ENCODE measurements at regions not wholly inside any gene's neighbourhood (a gene's known extent, or its start where the extent isn't known, plus 50 kb on each side); places are given as distances from the start of the nearest gene placed in this dataset.

DNA sequence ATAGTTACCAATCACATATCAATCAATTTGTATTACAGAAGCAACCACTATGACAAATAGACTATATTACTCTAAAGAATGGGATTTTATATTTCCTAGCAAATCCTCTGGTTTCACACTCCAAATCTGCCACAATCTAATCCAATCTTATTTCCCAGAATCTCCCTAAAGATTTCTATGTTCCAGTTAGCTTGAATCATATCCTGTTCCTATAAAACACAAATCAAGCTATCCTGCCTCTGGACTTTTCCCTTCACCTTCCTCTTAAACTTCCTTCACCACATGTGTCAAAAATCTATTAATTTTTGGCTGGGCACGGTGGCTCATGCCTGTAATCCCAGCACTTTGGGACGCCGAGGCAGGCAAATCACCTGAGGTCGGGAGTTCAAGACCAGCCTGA lies 50.0 kb downstream of the PIK3C2A start:
- DNase-seq = no peak

DNA sequence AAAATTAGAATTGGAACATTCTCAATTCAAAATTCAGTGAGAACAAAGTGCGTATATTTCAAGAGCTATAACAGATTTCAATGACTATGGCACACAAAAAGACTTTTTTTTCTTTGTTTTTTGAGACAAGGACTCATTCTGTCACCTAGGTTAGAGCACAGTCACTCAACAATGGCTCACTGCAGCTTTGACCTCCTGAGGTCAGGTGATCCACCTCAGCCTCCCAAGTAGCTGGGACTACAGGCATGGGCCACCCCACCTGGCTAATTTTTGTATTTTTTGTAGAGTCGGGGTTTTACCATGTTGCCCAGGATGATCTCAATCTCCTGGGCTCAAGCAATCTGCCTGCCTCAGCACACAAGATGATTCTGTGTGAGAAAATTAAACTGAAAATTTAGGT lies 51.5 kb downstream of the PIK3C2A start:
- no peak for DNase-seq

DNA sequence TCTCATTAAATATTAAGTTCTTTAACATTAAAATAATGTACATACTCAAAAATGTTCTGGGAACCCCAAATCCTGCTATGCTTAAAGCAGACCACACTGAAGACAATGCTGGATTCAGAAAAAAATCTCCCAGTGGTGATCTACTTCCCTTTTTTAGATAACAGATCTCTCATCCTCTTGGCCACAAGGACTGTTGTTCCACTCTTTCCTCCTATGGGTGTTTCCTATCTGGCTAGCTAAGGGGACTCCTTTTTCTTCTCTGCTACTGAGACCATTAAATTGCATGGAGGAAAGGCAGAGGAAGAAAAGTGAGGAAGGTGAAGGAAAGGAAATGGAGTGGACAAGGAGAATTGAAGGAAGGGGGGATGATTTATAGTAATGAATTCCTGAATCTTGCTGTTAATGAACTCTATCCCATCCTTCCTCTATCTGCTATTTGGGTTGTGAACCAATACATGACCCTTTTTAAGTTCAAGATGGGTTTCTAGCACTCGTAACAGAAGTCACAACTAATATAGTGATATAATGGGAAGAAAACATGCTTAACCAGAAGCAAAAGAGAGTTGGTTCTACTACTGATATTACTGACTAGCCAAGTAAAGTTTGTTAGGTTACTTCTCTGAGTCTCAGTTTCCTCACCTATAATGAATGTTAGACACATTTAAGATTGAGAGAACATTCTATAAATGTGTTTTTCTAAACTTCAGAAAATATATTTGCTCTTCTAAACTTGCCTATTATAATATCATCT lies 53.2 kb downstream of the PIK3C2A start:
- peak; percentile 10 for DNase-seq

DNA sequence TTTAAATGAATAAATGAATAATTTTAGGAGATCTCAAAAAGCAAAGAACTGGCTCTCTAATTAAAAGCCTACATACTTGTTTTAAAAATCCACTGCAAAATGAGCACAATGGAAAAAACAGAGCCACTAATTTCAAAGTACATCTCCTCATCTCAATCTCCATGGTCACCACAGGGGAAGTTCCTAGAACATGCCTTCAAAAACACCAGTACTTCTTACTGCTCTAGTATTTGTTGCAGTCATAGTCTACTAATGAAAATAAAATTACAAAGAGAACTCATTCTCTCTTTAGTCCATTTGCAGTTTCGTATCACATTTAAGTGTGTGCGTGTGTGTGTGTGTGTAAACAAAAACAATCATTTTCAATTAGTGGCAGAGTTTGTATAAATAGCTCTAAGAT lies 54.0 kb downstream of the PIK3C2A start:
- no peak for DNase-seq

DNA sequence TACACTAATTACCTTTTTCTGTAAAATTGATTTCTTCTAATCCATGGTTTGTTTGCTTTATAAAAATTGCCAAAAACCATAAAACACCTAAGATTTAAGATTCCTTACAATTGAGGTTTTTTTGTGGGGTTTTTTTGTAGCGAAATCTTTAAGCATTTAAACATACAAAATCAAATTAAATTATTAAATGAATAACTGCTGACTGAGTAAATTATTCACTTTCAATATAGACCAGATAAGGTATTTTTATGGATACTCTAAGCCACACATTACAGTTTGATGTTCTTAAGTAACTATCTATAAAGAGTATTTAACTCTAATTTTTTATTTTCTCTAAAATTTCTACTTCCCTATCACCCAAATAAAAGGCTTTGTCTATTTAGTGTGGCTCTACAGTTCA lies 55.5 kb downstream of the PIK3C2A start:
- no peak for DNase-seq

DNA sequence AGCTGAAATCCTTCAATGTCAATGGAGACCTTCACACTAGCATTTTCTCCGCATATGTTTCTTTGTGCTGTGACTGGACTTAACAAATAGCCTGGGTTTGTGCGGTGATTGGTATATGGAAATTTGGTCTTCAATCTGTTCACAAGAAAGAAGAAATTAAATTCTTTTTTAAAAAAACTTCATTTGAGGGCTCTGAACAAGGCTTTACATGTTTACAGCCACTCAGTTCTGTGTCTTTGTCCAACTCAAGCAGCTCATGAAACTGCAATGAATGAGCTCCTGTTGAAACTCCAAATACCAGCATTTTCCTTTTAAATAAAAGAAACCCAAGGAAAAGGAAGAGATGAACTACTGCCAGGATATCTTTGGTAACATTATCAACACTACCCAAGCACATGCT lies 57.3 kb downstream of the PIK3C2A start:
- no peak for DNase-seq

DNA sequence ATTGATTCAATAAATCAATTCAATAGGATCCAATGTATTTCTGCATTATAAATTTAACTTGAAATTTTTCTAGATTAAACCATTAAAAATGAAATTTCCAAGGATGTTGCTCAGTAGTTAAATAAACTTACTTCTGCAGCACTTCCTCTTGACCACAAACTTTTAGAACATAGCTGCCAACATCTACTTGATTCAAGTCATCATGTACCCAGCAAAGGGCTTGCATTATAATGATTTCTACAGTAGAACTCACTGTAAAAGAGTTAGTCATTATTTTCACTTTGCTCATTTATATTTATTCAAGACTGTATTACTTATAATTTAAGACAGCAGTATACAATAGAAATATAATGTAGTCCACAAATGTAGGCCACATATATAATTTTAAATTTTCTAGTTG lies 59.2 kb downstream of the PIK3C2A start:
- no peak for DNase-seq

DNA sequence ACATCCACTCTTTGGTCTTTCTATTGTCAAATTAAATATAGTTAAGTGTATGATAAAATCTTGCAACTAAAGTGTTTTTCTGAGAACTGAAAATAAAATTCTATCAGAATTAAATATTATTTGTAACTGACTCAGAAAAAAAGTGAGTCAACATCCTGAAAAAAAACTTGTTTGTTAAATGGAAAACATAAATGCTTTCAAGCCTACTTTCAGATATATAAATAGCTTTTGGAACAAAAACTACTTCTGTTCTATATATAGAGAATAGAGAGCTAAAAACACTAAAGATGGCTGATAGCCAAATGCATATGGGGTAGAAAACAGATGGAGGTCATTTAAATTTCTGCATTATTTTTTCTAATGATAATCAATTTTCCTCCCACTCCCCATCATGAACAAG lies 61.8 kb downstream of the PIK3C2A start:
- no peak for DNase-seq

DNA sequence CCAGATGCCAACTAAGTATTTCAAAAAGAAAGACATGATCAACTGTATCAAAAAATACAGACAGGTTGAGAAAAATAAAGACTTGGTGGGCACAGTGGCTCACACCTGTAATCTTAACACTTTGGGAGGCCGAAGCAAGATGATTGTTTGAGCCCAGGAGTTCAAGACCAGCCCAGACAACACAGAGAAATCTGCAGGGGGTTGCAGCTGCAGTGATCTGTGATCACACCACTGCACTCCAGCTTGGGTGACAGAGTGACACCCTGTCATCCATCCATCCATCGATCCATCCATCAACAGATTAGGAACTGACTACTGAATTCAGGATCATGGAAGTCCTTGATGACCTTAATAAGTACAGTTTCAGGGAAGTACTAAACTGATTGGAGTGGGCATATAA lies 65.0 kb upstream of the RPS13 start:
- no peak for DNase-seq

DNA sequence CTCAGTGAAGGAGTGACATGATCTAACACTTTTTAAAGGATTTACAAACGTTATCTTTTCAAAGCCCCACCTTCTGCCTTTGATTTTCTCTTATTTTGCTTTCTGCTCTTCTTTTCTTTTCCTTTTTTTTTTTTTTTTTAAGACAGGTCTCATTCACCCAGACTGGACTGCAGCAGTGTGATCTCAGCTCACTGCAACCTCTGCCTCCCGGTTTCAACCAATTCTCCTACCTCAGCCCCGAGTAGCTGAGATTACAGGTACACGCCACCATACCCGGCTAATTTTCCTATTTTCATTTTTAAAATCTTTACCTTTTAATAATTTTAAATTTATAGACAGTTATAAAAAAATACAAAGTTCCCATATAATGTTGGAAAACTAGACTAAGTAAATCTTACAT lies 63.7 kb upstream of the RPS13 start:
- DNase-seq = no peak

DNA sequence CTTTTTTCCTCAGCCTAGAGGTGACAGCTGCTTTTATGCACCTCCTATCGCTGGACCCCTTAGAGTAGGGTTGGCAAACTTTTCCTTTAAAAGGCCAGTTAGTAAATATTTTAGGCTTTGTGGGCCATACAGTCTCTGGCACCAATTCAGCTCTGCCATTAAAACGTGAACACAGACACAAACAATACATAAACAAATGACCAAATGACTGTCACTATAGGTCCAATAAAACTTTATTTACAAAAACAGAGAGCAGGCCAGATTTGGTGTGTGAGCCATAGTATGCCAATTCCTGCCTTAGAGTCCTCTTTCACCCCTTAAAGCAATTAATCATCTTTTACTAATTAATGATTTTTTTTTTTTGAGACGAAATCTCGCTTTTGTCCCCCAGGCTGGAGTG lies 61.1 kb upstream of the RPS13 start:
- DNase-seq = no peak

DNA sequence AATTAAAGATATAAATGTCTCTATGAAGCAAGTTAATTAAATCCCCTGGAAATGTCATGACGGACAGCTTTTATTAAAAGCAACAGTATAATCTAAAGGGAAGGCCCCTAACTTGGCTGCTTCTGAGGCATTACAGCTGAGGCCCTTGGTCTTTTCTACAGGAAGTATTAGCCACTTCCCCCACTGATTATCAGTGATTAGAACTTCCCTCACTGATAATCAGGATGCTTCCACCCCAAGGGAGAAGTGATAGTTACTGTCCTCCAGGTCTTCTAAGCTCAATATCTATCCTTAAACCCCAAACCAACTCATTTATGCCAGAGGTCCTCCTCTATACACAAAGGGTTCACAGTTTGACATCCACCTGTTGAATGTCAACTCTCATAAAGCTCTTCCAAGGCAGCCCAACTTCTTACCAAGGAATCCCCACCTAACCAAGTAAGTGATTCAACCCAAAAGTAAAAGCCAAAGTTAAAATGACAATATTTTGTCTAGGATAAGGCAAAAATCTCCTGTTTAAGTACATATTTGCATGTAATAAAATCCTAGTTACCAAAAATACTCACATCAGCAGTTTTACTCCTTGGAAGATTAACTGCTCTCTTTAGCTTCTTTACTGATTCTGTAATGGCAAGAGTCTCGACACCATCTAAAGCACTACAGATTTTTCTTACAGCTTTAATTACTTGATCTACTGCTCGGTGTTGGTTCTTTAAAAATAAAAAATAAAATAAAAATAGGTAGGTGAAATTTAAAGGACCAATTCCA lies 58.6 kb upstream of the RPS13 start:
- DNase-seq = no peak

DNA sequence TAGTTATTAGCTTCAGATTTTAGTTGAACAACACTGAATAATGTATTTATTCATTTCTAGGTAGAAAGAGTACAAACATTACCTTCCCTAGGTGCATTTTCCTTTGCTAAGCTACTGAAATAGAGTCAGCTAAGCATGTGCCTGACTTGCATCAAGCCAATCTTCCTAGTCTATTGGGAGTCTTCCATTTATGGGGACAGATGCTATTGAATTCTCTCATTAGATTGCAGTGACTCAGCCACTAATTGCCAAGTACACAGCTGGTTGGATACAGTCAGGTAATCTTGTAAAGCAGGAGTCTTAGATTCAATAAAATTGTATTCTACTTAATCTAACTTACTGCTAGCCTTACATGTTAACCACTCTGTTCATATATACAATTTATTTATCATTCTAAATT lies 55.2 kb upstream of the RPS13 start:
- DNase-seq = no peak

DNA sequence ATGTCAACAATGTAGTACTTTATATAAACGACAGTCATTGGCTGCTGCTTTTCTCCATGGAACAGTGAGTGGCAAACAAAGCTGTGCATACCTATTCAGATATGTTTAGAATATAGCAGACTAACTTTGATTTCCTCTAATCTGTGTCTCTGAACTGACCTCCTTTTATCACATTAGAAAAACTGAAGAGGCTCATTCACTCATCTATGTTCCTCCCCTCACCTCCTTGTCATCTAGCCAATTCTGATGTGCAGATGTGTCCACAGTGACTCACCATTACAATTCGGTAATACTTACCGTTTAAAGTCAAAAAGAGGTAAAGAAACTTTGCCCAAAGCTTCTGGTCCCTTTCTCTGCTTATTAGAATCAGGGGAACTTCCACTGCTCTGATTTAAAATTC lies 51.5 kb upstream of the RPS13 start:
- DNase-seq = no peak

Measured in inflammatory macrophage treated with lipopolysaccharide for 4 hours (primary cell).